Upper lobe of left lung (tissue), 4 donors: ENCODE measurements at regions not wholly inside any gene's neighbourhood (a gene's known extent, or its start where the extent isn't known, plus 50 kb on each side); places are given as distances from the start of the nearest gene placed in this dataset.

Experiments
- CTCF ChIP-seq, 6 experiments: fragments of 450-650 bp in 4 of 6; fragments of 200-600 bp in 2 of 6; sonication (generic) in 2 of 6; IDR thresholded peaks; one replicate each; pipeline ENCODE4 v1.5.1; 2016 to 2019; ENCODE audit warnings: antibody characterized with exemption in 6 of 6
- EP300 ChIP-seq, 4 donors: sonication (generic); formaldehyde crosslinking; IDR thresholded peaks; one replicate each; pipeline ENCODE4 v1.5.1; 2017; ENCODE audit warnings: antibody characterized with exemption in 4 of 4, control low read depth in 2 of 4
- POLR2A ChIP-seq, 4 donors: fragments of 450-650 bp; IDR thresholded peaks; one replicate each; pipeline ENCODE4 v1.5.1; 2016 to 2017; ENCODE audit warnings: antibody characterized with exemption in 4 of 4, mild to moderate bottlenecking in 2 of 4
- POLR2AphosphoS5 ChIP-seq, 2 donors: sonication (generic); formaldehyde crosslinking; IDR thresholded peaks; one replicate each; pipeline ENCODE4 v1.5.1; 2017; ENCODE audit warnings: antibody characterized with exemption in 2 of 2

- no peak for TF ChIP-seq CTCF (IDR thresholded peaks at IDR 0.05)
- no peak for TF ChIP-seq POLR2AphosphoS5 (IDR thresholded peaks at IDR 0.05)
- no peak for TF ChIP-seq POLR2A (IDR thresholded peaks at IDR 0.05)
- no peak for TF ChIP-seq EP300 (IDR thresholded peaks at IDR 0.05)
Measured at GRCh38 chr5:107726896-107727295, 56.2 kb upstream of the EFNA5 start.
